ENCODE measurements at regions not wholly inside any gene's neighbourhood (a gene's known extent, or its start where the extent isn't known, plus 50 kb on each side); places are given as distances from the start of the nearest gene placed in this dataset.

DNA sequence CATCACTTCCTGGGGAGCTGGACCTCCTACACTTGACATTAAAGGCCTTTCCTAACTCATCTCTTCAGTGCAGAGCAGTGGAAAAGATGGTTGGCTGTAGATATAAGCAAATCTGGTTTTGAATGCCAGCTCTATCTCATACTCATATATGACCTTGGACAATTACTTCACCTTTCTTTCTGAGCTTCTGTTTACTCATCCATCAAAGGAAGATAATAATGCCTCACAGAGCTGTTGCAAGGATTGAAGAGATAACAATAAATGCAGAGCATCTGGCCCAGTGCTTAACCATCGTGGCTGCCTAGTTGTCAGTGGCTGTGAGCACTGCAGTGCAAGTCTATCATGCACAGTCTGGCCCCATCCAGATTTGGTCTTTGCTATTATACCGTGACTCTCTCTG, 148.1 kb upstream of the EOLA2 start:
- TF ChIP-seq DPF2 (CRISPR knock-in tag; IDR thresholded peaks at IDR 0.05; ENCODE audit: borderline replicate concordance, low read depth) (no peak), ZNF331 (CRISPR knock-in tag; IDR thresholded peaks at IDR 0.05) (no peak), POLR2AphosphoS5 (IDR thresholded peaks at IDR 0.05; ENCODE audit: low read depth, low read length) (no peak), EP300 (IDR thresholded peaks at IDR 0.05; ENCODE audit: low read depth in 2 of 2, low read length in 2 of 2) (no peak), EP300 (CRISPR knock-in tag; IDR thresholded peaks at IDR 0.05; ENCODE audit: borderline replicate concordance) (no peak), FOXP1 (IDR thresholded peaks at IDR 0.05) (no peak), FOXP1 (CRISPR knock-in tag; IDR thresholded peaks at IDR 0.05) (no peak), ZFP41 (CRISPR knock-in tag; IDR thresholded peaks at IDR 0.05; ENCODE audit: borderline replicate concordance) (no peak), ZBTB21 (CRISPR knock-in tag; IDR thresholded peaks at IDR 0.05) (no peak), MYNN (CRISPR knock-in tag; IDR thresholded peaks at IDR 0.05; ENCODE audit: low read depth) (no peak)
- TF ChIP-seq, protein P1, sequence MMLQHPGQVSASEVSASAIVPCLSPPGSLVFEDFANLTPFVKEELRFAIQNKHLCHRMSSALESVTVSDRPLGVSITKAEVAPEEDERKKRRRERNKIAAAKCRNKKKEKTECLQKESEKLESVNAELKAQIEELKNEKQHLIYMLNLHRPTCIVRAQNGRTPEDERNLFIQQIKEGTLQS (CRISPR knock-in tag; IDR thresholded peaks at IDR 0.05) = no peak
- TF ChIP-seq, protein P2, sequence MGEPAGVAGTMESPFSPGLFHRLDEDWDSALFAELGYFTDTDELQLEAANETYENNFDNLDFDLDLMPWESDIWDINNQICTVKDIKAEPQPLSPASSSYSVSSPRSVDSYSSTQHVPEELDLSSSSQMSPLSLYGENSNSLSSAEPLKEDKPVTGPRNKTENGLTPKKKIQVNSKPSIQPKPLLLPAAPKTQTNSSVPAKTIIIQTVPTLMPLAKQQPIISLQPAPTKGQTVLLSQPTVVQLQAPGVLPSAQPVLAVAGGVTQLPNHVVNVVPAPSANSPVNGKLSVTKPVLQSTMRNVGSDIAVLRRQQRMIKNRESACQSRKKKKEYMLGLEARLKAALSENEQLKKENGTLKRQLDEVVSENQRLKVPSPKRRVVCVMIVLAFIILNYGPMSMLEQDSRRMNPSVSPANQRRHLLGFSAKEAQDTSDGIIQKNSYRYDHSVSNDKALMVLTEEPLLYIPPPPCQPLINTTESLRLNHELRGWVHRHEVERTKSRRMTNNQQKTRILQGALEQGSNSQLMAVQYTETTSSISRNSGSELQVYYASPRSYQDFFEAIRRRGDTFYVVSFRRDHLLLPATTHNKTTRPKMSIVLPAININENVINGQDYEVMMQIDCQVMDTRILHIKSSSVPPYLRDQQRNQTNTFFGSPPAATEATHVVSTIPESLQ (CRISPR knock-in tag; conservative IDR thresholded peaks at IDR 0.05) = no peak
- TF ChIP-seq, protein P3, sequence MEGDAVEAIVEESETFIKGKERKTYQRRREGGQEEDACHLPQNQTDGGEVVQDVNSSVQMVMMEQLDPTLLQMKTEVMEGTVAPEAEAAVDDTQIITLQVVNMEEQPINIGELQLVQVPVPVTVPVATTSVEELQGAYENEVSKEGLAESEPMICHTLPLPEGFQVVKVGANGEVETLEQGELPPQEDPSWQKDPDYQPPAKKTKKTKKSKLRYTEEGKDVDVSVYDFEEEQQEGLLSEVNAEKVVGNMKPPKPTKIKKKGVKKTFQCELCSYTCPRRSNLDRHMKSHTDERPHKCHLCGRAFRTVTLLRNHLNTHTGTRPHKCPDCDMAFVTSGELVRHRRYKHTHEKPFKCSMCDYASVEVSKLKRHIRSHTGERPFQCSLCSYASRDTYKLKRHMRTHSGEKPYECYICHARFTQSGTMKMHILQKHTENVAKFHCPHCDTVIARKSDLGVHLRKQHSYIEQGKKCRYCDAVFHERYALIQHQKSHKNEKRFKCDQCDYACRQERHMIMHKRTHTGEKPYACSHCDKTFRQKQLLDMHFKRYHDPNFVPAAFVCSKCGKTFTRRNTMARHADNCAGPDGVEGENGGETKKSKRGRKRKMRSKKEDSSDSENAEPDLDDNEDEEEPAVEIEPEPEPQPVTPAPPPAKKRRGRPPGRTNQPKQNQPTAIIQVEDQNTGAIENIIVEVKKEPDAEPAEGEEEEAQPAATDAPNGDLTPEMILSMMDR (CRISPR knock-in tag; IDR thresholded peaks at IDR 0.05) = no peak

Data from HepG2 (cell line).